Choroid plexus epithelial cell (primary cell): ENCODE measurements at regions not wholly inside any gene's neighbourhood (a gene's known extent, or its start where the extent isn't known, plus 50 kb on each side); places are given as distances from the start of the nearest gene placed in this dataset.
"Not testable (repeated sequence)": the region's sequence is repeated elsewhere in the genome, so short reads cannot be mapped to it uniquely, and the experiment has no call there.

Experiments used
- DNase-seq: peaks from one replicate; pipeline ENCODE4 v3.0.0-alpha.2; 2010; ENCODE audit warnings: low read depth
- H3K4me3 ChIP-seq: 2 replicates; pipeline ENCODE4 v1.5.1; 2011; ENCODE audit warnings: low read depth, mild to moderate bottlenecking, control low read depth, low read length, moderate library complexity
- CTCF ChIP-seq: conservative IDR thresholded peaks from 2 replicates; pipeline ENCODE4 v1.5.1; 2011; ENCODE audit warnings: low read depth, mild to moderate bottlenecking, control low read depth, inconsistent platforms, low read length, moderate library complexity

GRCh38 chr3:152688313-152688712 lies 146.6 kb upstream of the P2RY1 start:
- DNase-seq: no peak
- no peak for TF ChIP-seq CTCF
- no peak overlapping the region for H3K4me3 ChIP-seq

- not testable (repeated sequence) for H3K4me3 ChIP-seq, DNase-seq
These were observed 142.6 kb upstream of the P2RY1 start for GRCh38 chr3:152692326-152692725.

GRCh38 chr3:152693521-152694250 lies 141.2 kb upstream of the P2RY1 start:
- DNase-seq, H3K4me3 ChIP-seq: not testable (repeated sequence)

DNA sequence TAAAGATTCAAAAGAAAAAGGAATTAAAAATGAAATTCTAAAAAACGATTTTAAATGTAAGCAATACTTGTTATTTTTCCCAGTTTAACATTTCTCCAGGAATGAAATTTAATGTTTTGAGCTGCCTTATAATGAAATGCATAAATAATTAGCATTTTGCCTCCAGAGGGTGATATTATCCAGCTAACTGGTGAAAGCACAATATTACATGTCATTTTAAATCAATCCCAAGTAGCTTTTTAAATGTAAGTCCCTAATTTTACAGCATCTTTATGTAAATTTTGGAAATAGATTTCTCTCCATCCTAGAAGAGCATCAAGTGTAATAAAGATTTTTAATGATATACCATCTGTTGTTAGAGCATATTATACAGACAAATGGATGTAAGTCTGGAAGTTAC lies 139.1 kb upstream of the P2RY1 start:
- DNase-seq: no peak
- no peak overlapping the region for H3K4me3 ChIP-seq
- TF ChIP-seq CTCF: no peak

GRCh38 chr3:152696962-152697361 lies 138.0 kb upstream of the P2RY1 start:
- DNase-seq: no peak
- no peak overlapping the region for H3K4me3 ChIP-seq
- TF ChIP-seq CTCF: no peak

DNA sequence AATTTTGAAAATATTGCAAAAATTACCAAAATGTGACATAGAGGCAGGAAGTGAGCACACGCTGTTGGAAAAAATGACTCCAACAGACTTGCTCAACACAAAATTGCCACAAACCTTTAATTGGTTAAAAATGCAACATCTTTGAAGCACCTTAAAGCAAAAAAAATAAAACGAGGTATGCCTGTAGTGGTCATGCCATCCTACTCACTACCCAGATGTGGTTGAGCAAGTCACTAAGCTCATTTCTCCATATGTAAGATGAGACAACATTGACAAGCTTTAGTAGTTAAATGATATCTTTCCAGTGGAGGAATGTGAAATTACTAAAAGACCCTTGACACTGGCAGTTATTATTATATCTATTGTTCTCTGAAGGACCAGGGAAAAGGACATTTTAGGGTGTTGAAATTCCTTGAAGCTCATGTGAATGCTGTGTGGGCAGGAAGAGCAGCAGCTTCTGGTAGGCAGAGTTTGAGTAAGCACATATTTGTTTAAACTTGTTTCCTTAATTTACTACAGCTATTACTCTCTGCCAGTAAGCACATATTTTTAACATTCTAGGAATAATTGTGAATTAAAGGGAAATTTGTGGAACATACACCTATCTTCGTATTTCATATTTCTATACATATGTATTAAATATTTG lies 131.6 kb upstream of the P2RY1 start:
- no peak for DNase-seq
- TF ChIP-seq CTCF: no peak
- no peak overlapping the region for H3K4me3 ChIP-seq

DNA sequence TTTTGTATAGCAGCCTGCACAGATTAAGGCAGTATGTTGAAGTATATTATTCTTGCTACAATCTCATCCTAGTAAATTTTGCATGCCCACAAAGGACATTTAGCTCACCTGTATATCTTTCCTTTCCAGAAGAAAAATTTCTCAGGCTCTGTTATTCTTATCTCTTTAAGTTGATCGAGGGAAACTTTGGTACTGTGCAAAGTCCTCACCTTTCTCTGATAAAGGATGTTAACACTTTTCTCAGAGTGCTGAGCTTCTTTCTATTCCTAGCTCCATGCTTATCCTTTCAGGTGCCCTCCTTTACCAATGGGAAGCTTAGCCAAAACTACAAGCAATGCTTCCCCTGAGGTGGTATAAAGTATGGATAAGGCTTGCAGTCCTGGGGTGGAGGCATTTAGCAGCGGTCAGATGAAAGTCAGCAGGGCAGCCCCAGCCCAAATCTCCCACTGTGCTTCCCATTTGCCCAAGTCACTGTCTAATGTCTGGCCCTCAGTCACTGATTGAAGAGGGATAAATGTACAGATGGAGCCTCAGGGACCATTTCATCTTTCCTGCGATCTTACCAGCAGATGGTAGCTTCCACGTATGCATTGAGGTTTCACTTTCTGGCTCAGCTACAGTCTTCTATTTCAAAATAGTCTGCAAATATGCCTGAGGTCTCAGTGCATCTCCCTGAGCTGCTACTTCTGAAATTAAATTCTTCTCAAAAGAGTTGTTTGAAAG lies 127.8 kb upstream of the P2RY1 start:
- DNase-seq: peak; percentile 22
- no peak for TF ChIP-seq CTCF
- no peak overlapping the region for H3K4me3 ChIP-seq

GRCh38 chr3:152709659-152710058 lies 125.3 kb upstream of the P2RY1 start:
- no peak for DNase-seq
- H3K4me3 ChIP-seq: no peak overlapping the region
- TF ChIP-seq CTCF: no peak
